ENCODE measurements at regions not wholly inside any gene's neighbourhood (a gene's known extent, or its start where the extent isn't known, plus 50 kb on each side); places are given as distances from the start of the nearest gene placed in this dataset.

- TF ChIP-seq CTCF (IDR thresholded peaks at IDR 0.05) (no peak), POLR2A (IDR thresholded peaks at IDR 0.05) (no peak)
These were observed 314.1 kb upstream of the PPARGC1A start for GRCh38 chr4:24203926-24204325.
